ENCODE measurements at regions not wholly inside any gene's neighbourhood (a gene's known extent, or its start where the extent isn't known, plus 50 kb on each side); places are given as distances from the start of the nearest gene placed in this dataset.

GRCh38 chr21:32957545-32957944, 68.2 kb upstream of the OLIG2 start:
- Histone ChIP-seq H3K36me3 (ENCODE audit: low read depth, missing control alignments) (no peaks in the 10 kb centered on the region), H3K27me3 (no peaks in the 10 kb centered on the region), H3K4me1 (no peaks in the 10 kb centered on the region), H3K4me3 (no peak overlapping the region), H3K27ac (no peak overlapping the region), H3K9me3 (no peaks in the 10 kb centered on the region)
- 72% methylated on average over 8 of the region's 8 CpGs for WGBS, 2 donors
- no peak for TF ChIP-seq POLR2A (IDR thresholded peaks at IDR 0.05)
- no peak for TF ChIP-seq CTCF (IDR thresholded peaks at IDR 0.05)
- intact Hi-C loops (cut with DNase I; ENCODE audit: low total_unique reads), result no loop called here
- no peak for DNase-seq

- H3K4me3 ChIP-seq, result no peak overlapping the region
- no peaks in the 10 kb centered on the region for H3K4me1 ChIP-seq
- no peak overlapping the region for H3K27ac ChIP-seq
- H3K9me3 ChIP-seq, result no peaks in the 10 kb centered on the region
- no peaks in the 10 kb centered on the region for H3K27me3 ChIP-seq
- H3K36me3 ChIP-seq (ENCODE audit: low read depth, missing control alignments), result no peaks in the 10 kb centered on the region
- no peak for DNase-seq
- TF ChIP-seq POLR2A (IDR thresholded peaks at IDR 0.05) (no peak), CTCF (IDR thresholded peaks at IDR 0.05) (no peak)
- 80% methylated on average over 6 of the region's 6 CpGs for WGBS, 2 donors
- intact Hi-C loops (cut with DNase I; ENCODE audit: low total_unique reads), result no loop called here
These were observed 67.3 kb upstream of the OLIG2 start for GRCh38 chr21:32958288-32959002.

GRCh38 chr21:32962268-32962667, 63.5 kb upstream of the OLIG2 start:
- WGBS, 2 donors, result 59 to 62% methylated on average over 4 of the region's 4 CpGs

GRCh38 chr21:32965129-32965680, 60.5 kb upstream of the OLIG2 start:
- no peak for DNase-seq
- intact Hi-C loops (cut with DNase I; ENCODE audit: low total_unique reads), result no loop called here
- 58 to 59% methylated on average over 4 of the region's 4 CpGs for WGBS, 2 donors

More at GRCh38 chr21:32962268-32962667, 63.5 kb upstream of the OLIG2 start:
- H3K27me3 ChIP-seq, result no peaks in the 10 kb centered on the region
- no peaks in the 10 kb centered on the region for H3K4me1 ChIP-seq
- TF ChIP-seq POLR2A (IDR thresholded peaks at IDR 0.05) (no peak), CTCF (IDR thresholded peaks at IDR 0.05) (no peak)
- no peak overlapping the region for H3K27ac ChIP-seq
- no peaks in the 10 kb centered on the region for H3K9me3 ChIP-seq
- no peaks in the 10 kb centered on the region for H3K36me3 ChIP-seq (ENCODE audit: low read depth, missing control alignments)
- intact Hi-C loops (cut with DNase I; ENCODE audit: low total_unique reads), result no loop called here
- H3K4me3 ChIP-seq, result no peak overlapping the region
- DNase-seq, result no peak

More at GRCh38 chr21:32965129-32965680, 60.5 kb upstream of the OLIG2 start:
- no peak overlapping the region for H3K4me3 ChIP-seq
- no peaks in the 10 kb centered on the region for H3K9me3 ChIP-seq
- H3K27me3 ChIP-seq, result no peaks in the 10 kb centered on the region
- no peak overlapping the region for H3K27ac ChIP-seq
- no peaks in the 10 kb centered on the region for H3K4me1 ChIP-seq
- TF ChIP-seq POLR2A (IDR thresholded peaks at IDR 0.05) (no peak), CTCF (IDR thresholded peaks at IDR 0.05) (no peak)
- H3K36me3 ChIP-seq (ENCODE audit: low read depth, missing control alignments), result no peaks in the 10 kb centered on the region
